GM19463 (cell line): ENCODE measurements at regions not wholly inside any gene's neighbourhood (a gene's known extent, or its start where the extent isn't known, plus 50 kb on each side); places are given as distances from the start of the nearest gene placed in this dataset.
A peak's percentile ranks its signal among the peaks of the same experiment; 100 is the strongest.
"Not testable (repeated sequence)": the region's sequence is repeated elsewhere in the genome, so short reads cannot be mapped to it uniquely, and the experiment has no call there.

ENCODE experiments used
- ATAC-seq: cut with Tn5 transposase; IDR thresholded peaks from one replicate; pipeline ENCODE4 v1.9.1; 2021; ENCODE audit warnings: mild to moderate bottlenecking, moderate library complexity; ENCODE audit not compliant: unreplicated experiment

DNA sequence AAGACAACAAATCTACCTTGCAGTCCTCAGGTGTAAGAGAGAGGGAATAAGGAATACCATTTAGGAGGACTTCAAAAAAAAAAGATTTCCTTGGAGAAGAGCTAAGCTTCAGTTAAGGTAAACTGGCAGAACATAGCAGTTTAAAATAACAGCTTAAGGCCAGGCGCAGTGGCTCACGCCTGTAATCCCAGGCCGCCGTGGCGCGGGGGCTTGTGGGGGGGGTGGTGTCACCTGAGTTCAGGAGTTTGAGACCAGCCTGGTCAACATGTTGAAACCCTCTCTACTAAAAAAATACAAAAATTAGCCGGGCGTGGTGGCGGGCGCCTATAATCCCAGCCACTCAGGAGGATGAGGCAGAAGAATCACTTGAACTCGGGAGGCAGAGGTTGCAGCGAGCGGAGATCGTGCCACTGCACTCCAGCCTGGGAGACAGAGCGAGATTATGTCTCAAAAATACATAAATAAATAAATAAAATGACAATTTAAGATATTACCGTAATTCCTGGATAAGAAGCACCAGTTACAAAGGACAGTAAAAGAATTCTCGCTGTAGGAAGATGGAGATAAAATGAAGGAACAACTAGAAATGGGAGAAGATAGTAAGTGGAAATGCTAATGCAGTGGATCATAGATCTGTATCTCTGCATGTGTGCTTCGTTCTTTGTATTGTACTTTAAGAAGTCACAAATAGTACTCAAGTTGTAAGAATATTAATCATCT is 1140.2 kb downstream of the NCAM2 start:
- no peak for ATAC-seq

DNA sequence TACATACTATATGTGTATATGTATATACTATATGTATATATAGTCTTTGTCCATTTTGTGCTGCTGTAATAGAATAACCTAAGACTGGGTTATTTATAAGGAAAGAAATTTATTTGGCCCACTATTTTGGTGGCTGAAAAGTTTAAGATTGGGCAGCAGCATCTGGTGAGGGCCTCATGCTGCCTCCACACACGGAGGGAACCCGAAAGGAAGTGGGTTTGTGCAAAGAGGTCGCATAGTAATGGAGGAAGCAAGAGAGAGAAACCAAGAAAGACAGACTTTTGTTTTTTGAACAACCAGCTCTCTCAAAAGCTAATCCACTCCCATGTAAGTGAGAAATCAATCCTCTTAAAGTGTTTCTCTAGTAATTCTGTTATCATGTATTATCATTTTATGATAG is 1147.3 kb downstream of the NCAM2 start:
- ATAC-seq = no peak

GRCh38 chr21:22154579-22155274 is 1156.5 kb downstream of the NCAM2 start:
- ATAC-seq = no peak

- ATAC-seq = no peak
Measured at GRCh38 chr21:22164912-22165311, 1166.7 kb downstream of the NCAM2 start.

GRCh38 chr21:22174746-22175145 is 1176.5 kb downstream of the NCAM2 start:
- no peak for ATAC-seq

GRCh38 chr21:22189278-22189677 is 1191.1 kb downstream of the NCAM2 start:
- ATAC-seq = no peak

- no peak for ATAC-seq
Measured at GRCh38 chr21:22191581-22191980, 1193.4 kb downstream of the NCAM2 start.

- ATAC-seq = no peak
Measured at GRCh38 chr21:22192766-22193165, 1194.6 kb downstream of the NCAM2 start.

GRCh38 chr21:22194986-22195385 is 1196.8 kb downstream of the NCAM2 start:
- not testable (repeated sequence) for ATAC-seq

GRCh38 chr21:22200378-22201092 is 1202.3 kb downstream of the NCAM2 start:
- ATAC-seq = no peak

- ATAC-seq = no peak
Measured at GRCh38 chr21:22201126-22201525, 1202.9 kb downstream of the NCAM2 start.

GRCh38 chr21:22201669-22202068 is 1203.5 kb downstream of the NCAM2 start:
- no peak for ATAC-seq

GRCh38 chr21:22209304-22209700 is 1211.1 kb downstream of the NCAM2 start:
- no peak for ATAC-seq

- ATAC-seq = no peak
Measured at GRCh38 chr21:22211943-22212342, 1213.7 kb downstream of the NCAM2 start.

DNA sequence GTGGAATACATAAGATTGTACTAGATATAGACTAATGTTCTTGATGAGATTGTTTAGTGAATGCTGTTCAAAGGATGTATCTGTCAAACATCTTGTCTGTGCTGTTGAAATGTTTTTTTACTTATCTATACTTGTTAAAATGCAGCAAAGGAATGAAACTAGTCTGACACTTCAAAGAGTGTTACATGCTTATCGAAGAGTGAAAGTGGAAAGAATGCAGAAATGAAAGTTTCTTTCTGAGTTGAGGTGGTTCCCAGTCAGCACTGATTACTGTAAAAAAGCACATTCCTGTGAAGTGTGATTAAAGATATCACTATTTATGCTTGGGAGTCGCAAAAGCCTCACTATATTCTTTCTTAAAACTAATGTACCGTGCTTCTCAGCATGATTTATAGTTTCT is 1225.2 kb downstream of the NCAM2 start:
- peak; percentile 80 for ATAC-seq

DNA sequence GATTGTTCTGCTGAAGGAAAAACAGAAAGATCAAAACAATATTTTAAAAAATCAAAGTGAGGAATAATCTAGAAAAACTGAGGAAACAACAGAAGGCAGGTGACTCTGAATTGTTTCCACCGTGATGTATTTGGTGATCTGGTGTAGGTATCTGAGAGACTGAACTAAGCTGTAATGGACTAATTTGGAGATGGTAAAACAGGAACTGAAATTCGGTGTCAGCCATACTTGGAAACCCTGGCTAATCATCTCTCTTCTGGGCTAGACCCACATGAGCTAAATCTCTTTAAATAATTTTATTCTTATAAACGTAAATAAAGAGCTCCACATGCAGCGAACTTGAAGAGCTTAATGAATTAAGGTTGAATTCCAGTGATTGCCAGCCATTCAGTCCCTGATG is 1226.1 kb downstream of the NCAM2 start:
- ATAC-seq = peak; percentile 46

DNA sequence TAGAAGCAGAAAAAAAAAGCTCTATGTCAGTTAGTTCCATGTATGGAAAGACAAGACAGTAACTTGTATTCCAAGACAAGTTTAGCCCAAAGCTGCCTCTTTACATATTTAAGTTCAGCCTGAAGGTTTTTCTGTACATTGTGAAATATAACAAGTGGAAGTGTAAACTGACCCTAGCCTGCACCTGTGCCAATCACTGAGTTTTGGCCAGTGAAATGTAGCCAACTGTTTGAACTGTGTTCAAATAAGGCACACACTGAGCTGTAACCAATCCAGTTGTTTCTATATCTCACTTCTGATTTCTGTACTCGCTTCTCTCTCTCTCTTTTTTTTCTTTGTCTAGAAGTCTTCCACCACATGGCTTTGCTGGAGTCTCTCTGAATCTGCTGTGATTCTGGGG is 1227.1 kb downstream of the NCAM2 start:
- no peak for ATAC-seq

- ATAC-seq = no peak
Measured at GRCh38 chr21:22231013-22231412, 1232.8 kb downstream of the NCAM2 start.

DNA sequence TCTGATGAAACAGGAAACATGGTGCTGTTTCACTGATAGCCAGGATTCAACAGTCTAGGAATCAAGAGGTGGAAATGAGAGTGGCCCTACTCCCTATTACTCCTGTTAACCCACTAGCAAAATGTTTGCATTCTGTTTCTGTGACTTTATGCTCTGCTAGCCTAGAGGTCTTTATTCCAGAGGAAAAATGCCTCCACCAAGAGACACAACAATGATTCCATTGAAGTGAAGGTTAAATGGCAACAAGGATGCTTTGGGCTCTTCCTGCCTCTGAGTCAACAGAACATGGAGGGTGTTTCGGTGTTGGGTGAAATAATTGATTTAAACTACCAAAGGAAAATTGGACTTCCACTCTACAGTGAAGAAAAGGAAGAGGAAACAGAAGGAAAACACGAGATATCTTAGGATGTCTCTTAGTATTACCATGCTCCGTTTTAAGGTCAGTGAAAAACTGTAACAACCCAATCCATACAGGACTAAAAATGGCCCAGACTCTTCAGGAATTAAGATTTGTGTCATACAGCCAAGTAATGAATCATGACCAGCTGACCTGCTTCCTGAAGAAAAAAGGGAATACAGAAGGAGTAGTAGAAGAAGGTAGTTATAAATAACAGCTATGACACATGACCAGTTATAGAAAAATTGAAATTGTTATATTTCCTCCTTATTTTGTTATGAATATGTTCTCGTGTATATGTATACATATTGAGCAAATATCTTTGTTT is 1237.8 kb downstream of the NCAM2 start:
- no peak for ATAC-seq

GRCh38 chr21:22244516-22244915 is 1246.3 kb downstream of the NCAM2 start:
- no peak for ATAC-seq

- no peak for ATAC-seq
Measured at GRCh38 chr21:22250355-22250754, 1252.1 kb downstream of the NCAM2 start.
